Hematopoietic multipotent progenitor cell treated with erythropoietin and hydrocortisone succinate and interleukin-3 and kit ligand, for 17 days (in vitro differentiated cells): ENCODE measurements at regions not wholly inside any gene's neighbourhood (a gene's known extent, or its start where the extent isn't known, plus 50 kb on each side); places are given as distances from the start of the nearest gene placed in this dataset.

ENCODE experiments used
- DNase-seq: peaks from one replicate; pipeline ENCODE4 v3.0.0-alpha.2; 2015; ENCODE audit warnings: low spot score

DNA sequence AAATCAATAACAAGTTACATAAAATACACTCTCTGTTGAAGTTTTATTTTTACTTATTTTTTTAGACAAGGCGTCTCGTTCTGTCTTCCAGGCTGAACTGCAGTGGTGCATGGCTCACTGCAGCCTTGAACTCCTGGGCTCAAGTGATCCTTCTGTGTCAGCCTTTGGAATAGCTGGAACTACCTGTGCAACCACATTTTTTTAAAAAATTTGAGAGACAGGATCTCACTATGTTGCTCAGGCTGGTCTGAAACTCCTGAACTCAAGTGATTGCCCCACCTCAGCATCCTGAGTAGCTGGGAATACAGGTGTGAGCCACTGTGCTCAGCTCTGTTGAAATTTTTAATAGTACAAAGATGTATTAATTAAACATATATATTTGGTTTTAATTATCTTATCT lies 614.3 kb upstream of the ARRDC4 start:
- DNase-seq: no peak

DNA sequence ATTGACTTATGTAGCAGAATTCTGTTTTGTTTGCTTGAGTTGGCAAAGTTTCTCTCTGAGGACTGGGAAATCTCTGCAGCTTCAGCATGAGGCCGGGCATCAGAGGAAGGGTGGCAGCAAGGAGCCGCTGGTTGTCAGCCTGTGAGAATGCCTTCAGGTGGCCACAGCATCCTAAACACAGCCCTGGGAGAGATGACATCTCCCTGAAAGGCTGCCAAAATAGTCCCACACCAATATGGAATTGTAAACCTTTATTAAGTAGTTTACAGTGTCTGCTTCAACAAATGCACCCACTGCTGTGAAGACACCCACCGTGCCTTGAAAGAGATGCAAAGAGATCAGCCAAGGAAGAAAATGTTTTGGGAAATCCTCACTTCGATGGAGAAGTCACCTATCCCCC lies 609.7 kb upstream of the ARRDC4 start:
- DNase-seq: no peak

DNA sequence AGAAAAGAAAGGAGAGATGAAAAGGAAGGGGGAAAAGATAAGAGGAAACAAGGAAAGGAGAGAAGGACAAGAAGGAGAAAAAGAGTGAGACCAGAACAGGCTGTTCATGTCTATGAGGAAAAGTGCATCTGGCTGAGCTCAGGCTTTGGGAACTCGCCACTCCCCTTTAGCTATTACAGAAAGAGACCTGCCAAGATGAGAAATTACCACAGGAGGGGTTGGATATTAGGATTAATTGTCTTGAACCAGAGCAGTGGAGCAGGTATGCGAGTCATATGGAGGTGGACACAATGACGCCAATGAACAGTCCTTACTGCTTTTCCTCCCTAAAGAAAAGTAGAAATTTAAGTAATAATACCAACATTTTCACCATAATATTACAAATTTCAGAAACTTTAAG lies 577.0 kb upstream of the ARRDC4 start:
- no peak for DNase-seq

DNA sequence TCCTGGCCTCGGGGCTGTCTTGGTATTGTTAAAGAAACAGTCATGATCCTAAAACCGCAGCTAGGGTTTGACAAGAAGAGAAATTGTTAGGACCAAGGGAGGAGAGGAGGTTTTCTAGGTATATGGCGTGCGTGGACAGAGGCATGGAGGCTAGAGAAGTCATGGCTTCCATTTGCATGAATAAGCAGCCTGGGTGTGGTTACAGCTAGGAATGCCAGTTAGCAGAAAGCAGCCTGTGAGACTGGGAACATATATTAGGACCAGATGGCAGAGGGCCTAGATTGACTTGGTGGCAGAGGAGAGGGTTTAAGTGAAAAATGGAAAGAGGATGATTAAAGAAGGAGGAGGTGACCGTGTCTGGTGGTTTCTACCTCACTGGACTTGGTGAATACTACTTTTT lies 573.6 kb upstream of the ARRDC4 start:
- DNase-seq: no peak

DNA sequence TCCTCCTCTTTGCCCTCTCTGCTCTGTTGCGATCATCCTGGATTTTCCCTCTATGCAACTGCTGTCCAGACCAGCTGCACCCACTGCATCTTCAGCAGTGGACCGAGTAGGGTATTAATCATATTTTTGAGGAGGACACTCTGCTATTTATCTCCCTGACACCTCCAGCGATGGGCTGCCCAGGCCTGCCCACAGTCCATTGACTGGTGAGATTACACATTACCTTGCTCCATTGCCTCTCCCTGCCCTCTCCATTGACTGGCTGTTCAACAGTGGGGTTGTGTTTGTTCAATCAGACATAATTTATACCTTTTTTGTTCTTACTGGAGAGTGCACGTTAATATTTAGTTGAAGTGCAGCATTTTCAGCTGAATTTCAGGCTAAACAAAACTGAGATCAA lies 559.3 kb upstream of the ARRDC4 start:
- DNase-seq: no peak

DNA sequence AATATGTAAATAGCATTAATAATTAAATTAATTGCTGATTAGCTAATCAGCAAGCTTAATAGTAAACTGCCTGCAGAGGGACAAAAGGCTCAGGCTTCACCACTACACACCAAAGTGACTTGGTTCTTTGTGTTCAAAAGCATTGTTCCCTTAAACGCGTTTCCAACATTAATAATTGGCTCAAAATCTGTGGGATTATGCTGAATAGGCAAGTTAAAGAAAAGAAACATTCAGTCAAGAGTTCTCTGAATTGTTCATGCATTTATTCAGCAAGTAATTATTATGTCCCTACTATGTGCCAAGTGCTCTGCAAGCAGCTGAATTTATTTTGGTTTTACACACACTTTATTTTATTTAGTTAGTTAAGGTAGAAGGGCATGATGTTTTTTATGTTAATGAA lies 558.5 kb upstream of the ARRDC4 start:
- DNase-seq: no peak

- no peak for DNase-seq
Observed at GRCh38 chr15:97406841-97407240, 553.7 kb upstream of the ARRDC4 start.

DNA sequence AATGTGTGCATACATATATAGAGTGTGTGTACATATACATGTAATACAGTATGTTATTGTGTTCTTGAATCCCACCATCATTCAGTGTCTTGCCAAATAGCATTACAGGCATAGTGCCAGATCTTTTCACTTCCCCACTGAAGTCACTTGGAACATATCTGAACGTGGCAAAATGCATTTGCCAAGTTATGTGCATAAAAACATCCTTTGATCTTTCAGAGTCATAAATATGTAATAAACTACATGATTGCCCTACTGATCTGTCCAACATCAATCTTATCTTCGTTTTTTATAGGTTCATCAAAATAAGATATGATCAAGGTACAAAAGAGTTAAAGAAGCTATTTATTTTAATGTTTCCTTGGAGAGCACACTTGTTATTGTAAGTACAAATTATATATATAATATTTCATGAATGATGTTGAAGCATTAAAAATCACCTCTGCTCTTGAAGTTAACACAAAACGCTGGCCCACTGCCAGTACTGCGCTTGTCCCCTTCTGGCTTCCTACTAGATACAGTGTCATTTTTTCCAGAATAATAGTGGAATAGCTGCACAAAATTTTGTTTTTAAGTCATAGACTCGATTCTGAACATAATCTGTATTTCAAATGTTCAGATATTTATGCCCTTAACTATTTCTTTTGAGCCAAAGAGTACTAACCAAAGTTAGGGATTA lies 549.5 kb upstream of the ARRDC4 start:
- no peak for DNase-seq

- no peak for DNase-seq
Observed at GRCh38 chr15:97420130-97420529, 540.4 kb upstream of the ARRDC4 start.

GRCh38 chr15:97425596-97425995 lies 534.9 kb upstream of the ARRDC4 start:
- no peak for DNase-seq

- no peak for DNase-seq
Observed at GRCh38 chr15:97443101-97443500, 517.4 kb upstream of the ARRDC4 start.

- no peak for DNase-seq
Observed at GRCh38 chr15:97446138-97446537, 514.4 kb upstream of the ARRDC4 start.

- DNase-seq: no peak
Observed at GRCh38 chr15:97456521-97457202, 503.8 kb upstream of the ARRDC4 start.

DNA sequence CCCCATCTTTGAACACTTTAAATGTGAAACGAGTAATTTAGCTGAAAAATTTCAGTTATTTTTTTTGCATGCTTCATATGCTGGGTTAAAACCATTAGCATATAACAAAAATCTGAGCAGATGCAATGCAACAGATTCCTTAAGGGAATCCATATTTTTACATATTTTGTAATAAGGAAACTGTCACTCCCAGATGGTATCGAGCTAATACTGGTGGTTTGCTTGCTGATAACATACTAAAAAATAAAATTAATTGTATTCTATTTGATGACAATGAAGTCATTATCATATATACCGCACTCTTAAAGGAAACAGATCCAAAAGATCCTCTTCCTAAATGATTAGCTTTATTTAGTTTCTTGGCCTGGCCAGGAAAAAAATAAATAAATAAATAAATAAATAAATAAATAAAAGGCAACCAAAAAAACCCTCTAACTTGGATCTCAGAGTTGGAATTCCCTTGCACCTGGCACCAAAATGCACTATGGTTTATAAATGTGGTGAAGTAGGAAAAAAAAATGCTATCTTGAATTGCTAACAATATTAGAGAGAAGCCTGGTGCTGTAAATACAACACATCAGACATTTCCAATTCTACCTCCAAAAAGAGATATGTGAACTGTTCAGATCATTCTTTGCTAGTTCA lies 503.2 kb upstream of the ARRDC4 start:
- DNase-seq: no peak

GRCh38 chr15:97459771-97460170 lies 500.7 kb upstream of the ARRDC4 start:
- no peak for DNase-seq

- no peak for DNase-seq
Observed at GRCh38 chr15:97461226-97461625, 499.3 kb upstream of the ARRDC4 start.

DNA sequence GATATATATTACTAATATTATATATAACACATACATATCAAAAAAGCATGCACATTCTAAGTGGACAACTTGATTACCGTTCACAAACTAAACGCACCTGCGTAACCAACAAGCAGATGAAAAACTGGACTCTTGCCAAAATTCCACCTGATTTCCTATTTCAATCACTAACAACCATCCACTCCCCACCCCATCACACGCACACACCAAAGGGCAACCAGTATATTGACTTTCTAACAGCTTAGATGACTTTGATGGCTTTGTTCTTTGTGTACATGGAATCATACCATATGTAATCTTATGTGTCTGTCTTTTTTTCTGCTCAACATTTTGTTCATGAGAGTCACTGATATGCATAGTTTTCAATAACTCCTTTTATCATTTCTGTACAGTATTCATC lies 496.8 kb upstream of the ARRDC4 start:
- no peak for DNase-seq

GRCh38 chr15:97470417-97470816 lies 490.1 kb upstream of the ARRDC4 start:
- no peak for DNase-seq

GRCh38 chr15:97473627-97474026 lies 486.9 kb upstream of the ARRDC4 start:
- no peak for DNase-seq

DNA sequence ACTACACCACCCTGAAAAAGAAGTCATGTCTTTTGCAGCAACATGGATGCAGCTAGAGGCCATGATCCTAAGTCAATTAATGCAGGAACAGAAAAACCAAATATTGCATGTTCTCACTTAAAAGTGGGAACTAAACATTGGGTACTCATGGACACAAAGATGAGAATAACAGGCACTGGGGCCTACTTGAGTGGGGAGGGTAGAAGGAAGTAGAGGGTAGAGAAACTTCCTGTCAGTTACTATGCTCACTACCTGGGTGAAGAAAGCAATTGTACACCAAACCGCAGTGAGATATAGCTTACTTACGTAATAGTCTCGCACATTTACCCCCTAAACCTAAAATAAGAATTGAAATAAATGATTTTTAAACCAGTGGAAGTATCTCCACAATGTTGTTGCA lies 480.5 kb upstream of the ARRDC4 start:
- no peak for DNase-seq

- no peak for DNase-seq
Observed at GRCh38 chr15:97482521-97482920, 478.0 kb upstream of the ARRDC4 start.

DNA sequence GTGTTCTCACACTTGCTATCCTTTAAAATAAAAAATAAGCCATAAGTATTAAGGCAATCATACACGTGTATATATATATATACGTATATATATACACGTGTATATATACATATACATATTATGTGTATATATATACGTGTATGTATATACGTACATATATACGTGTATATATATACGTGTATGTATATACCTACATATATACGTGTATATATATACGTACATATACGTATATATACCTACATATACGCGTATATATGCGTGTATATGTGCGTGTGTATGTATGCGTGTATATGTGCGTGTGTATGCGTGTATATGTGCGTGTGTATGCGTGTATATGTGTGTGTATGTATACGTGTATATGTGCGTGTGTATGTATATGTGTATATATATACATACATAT lies 477.3 kb upstream of the ARRDC4 start:
- no peak for DNase-seq

GRCh38 chr15:97490429-97490828 lies 470.1 kb upstream of the ARRDC4 start:
- no peak for DNase-seq

DNA sequence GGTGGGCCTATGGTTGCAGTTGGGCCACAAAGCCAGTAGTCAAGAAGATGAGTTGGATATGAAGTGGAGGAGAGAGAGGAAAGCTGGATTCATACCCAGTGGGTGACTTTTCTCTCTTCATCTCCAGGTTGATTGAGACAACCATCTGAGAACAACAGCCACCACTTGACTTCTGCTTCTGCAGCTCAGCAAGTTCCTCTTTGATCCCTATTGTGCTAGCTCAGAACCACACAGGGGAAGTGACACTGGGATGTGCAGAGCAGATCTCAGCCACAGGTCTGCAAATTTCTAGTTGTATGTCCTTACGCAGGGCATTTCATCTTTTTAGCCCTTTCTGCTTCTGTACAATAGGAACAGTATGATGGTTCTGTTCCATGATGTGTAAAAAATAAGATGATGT lies 459.2 kb upstream of the ARRDC4 start:
- DNase-seq: no peak
